ENCODE measurements at regions not wholly inside any gene's neighbourhood (a gene's known extent, or its start where the extent isn't known, plus 50 kb on each side); places are given as distances from the start of the nearest gene placed in this dataset.
"Not testable (repeated sequence)": the region's sequence is repeated elsewhere in the genome, so short reads cannot be mapped to it uniquely, and the experiment has no call there.

- TF ChIP-seq CTCF (conservative IDR thresholded peaks at IDR 0.05; ENCODE audit: low read length); EZH2phosphoT487 (IDR thresholded peaks at IDR 0.05; ENCODE audit: borderline replicate concordance, low read depth, low read length): not testable (repeated sequence)
Measured at GRCh38 chr13:80871971-80872370, 531.0 kb upstream of the SPRY2 start.
